WI38 (cell line): ENCODE measurements at regions not wholly inside any gene's neighbourhood (a gene's known extent, or its start where the extent isn't known, plus 50 kb on each side); places are given as distances from the start of the nearest gene placed in this dataset.

ENCODE experiments used
- H3K4me3 ChIP-seq: 2 replicates; pipeline ENCODE4 v1.5.1; 2011; ENCODE audit warnings: low read depth, mild to moderate bottlenecking, control low read depth, low read length
- TF ChIP-seq, protein P1 (sequence below): IDR thresholded peaks from 2 replicates; pipeline ENCODE4 v1.5.1; 2012; ENCODE audit warnings: low read depth, mild to moderate bottlenecking, control low read depth, low read length

GRCh38 chr12:19710811-19711793 is 271.8 kb downstream of the AEBP2 start:
- TF ChIP-seq, protein P1, sequence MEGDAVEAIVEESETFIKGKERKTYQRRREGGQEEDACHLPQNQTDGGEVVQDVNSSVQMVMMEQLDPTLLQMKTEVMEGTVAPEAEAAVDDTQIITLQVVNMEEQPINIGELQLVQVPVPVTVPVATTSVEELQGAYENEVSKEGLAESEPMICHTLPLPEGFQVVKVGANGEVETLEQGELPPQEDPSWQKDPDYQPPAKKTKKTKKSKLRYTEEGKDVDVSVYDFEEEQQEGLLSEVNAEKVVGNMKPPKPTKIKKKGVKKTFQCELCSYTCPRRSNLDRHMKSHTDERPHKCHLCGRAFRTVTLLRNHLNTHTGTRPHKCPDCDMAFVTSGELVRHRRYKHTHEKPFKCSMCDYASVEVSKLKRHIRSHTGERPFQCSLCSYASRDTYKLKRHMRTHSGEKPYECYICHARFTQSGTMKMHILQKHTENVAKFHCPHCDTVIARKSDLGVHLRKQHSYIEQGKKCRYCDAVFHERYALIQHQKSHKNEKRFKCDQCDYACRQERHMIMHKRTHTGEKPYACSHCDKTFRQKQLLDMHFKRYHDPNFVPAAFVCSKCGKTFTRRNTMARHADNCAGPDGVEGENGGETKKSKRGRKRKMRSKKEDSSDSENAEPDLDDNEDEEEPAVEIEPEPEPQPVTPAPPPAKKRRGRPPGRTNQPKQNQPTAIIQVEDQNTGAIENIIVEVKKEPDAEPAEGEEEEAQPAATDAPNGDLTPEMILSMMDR, result no peak
- no peak overlapping the region for H3K4me3 ChIP-seq

DNA sequence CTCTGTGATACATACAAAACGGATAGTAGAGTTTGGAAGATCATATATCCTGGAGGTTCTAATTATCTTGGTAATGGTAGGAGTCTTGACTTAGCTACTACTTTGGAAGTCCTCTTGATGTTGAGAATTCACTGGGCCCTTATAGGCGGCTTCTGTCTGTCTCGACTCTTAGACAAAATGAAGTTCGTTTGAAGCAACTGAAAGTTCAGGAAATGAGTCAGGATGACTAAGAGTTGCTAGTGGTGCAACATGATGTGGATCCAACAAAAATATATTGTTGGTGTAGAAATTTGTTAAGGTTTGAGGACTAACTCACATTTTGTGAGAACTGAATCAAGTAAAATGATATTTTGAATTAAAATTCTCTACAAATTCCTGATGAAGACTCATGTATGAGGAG is 272.7 kb downstream of the AEBP2 start:
- H3K4me3 ChIP-seq, result no peak overlapping the region
- TF ChIP-seq, protein P1, result no peak

- TF ChIP-seq, protein P1, result no peak
- H3K4me3 ChIP-seq, result no peak overlapping the region
These were observed 279.1 kb downstream of the AEBP2 start for GRCh38 chr12:19718401-19718800.

DNA sequence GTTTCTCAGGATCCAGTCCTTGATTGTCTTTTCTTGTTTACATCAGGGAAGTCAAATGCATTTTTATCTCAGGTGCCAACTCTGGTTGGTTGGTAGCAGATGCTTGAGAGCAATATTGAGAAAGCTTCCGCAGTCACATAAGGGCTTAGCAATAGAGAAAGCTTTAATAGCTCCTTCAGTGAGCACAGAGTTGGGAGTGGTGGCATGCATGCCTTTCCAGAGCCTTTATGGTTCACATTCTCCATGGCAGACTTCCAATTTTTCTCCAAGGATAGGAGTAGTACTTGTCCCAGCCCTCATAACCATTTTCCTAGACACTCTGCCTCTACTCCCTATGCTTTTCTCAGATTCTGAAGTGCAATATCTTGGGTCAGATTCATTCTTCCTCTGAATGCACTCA is 280.4 kb downstream of the AEBP2 start:
- no peak overlapping the region for H3K4me3 ChIP-seq
- TF ChIP-seq, protein P1, result no peak

DNA sequence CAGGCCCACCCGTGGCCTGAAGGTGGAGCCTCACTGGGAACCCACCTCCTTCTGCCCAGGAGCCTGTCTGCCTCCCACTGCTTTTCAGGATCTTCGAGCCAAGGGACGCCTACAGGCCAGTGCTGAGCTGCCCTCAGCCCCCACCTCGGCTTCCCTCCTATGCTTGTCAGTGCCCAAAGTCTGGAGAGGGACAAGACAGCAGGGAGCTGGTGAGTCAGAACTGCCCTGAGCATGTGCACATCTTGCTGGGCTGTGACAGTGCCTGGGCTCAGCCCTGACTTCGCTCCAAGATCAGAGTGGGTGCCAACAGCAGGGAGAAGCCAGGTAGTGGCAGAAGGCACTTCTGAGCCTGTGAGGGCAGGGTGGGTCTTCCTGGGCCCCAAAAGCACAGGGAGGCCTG is 286.8 kb downstream of the AEBP2 start:
- TF ChIP-seq, protein P1, result no peak
- no peak overlapping the region for H3K4me3 ChIP-seq

DNA sequence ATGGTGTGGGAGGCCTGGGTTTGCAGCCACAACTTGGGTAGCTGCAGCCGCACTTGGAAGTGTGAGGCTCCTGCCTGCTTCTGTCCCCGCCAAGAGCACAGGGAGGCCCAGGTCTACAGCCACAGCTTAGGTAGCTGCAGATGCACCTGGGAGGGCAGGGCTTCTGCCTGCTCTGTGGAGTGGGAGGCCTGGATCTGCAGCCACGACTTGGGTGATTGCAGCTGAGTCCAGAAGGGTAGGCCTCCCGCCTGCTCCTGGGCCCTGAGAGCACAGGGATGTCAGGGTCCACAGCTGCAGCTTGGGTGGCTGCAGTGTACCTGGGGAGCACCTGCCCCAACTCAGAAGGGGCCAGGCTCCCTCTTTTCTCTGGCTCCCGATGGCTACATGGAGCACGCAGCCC is 287.3 kb downstream of the AEBP2 start:
- TF ChIP-seq, protein P1, result no peak
- no peak overlapping the region for H3K4me3 ChIP-seq

GRCh38 chr12:19737019-19737418 is 297.7 kb downstream of the AEBP2 start:
- TF ChIP-seq, protein P1, result no peak
- H3K4me3 ChIP-seq, result no peak overlapping the region
